ENCODE measurements at regions not wholly inside any gene's neighbourhood (a gene's known extent, or its start where the extent isn't known, plus 50 kb on each side); places are given as distances from the start of the nearest gene placed in this dataset.

DNA sequence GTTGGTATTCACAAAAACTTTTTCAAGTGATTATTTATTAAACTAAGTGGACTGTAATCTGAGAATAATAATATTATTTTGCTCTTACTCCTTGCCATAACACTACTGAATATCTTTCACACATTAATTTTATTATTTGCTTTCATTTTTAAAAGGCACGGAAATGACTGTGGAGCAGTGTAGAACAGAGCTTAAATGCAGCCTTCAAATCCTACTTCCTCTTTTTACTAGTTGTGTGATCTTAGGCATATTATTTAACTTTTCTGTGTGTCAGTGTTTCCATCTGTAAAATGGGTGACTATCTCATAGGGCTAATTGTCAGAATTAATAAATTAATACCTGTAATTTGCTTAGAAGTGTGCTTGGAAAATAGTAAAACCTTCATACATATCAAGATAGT is 55.5 kb upstream of the SLC8A1 start:
- no peak overlapping the region for H3K14ac ChIP-seq (ENCODE audit: low read length)
- no peak overlapping the region for H2AFZ ChIP-seq (ENCODE audit: insufficient read depth, low read length, poor library complexity)
- H3K23ac ChIP-seq (ENCODE audit: low read length): no peak overlapping the region
- no peak overlapping the region for H3K4me2 ChIP-seq (ENCODE audit: low read length)
- H4K8ac ChIP-seq (ENCODE audit: low read depth, low read length): no peak overlapping the region
- no peak overlapping the region for H3K9ac ChIP-seq (ENCODE audit: low read length)
- no peak overlapping the region for H2AK5ac ChIP-seq (ENCODE audit: low read length)
- H3K79me2 ChIP-seq (ENCODE audit: control insufficient read depth, insufficient read depth, low read length, poor library complexity): no peaks in the 10 kb centered on the region
- no peak overlapping the region for H3K4me3 ChIP-seq (ENCODE audit: low read depth, low read length)
- no peak overlapping the region for H3K4ac ChIP-seq (ENCODE audit: low read depth, low read length)
- H3K4me1 ChIP-seq (ENCODE audit: control insufficient read depth in 1 of 2, insufficient read depth in 2 of 2, low read length in 2 of 2): no peaks in the 10 kb centered on the region
- DNase-seq: no peak
- H3K27ac ChIP-seq (ENCODE audit: low read depth, low read length): no peak overlapping the region
- no peaks in the 10 kb centered on the region for H3K79me1 ChIP-seq (ENCODE audit: low read length)
- no peak overlapping the region for H4K12ac ChIP-seq (ENCODE audit: low read depth, low read length)
- WGBS (ENCODE audit: extremely low coverage, insufficient coverage, insufficient read length): no CpG with 5 or more reads among the region's 1 CpG
- no peak overlapping the region for H4K91ac ChIP-seq (ENCODE audit: low read depth, low read length)
- H2BK12ac ChIP-seq (ENCODE audit: low read length): no peak overlapping the region
- no peaks in the 10 kb centered on the region for H3K36me3 ChIP-seq (ENCODE audit: control insufficient read depth in 1 of 2, insufficient read depth in 2 of 2, low read length in 2 of 2)
- no peak overlapping the region for H3K18ac ChIP-seq (ENCODE audit: low read length)
- no peaks in the 10 kb centered on the region for H3K27me3 ChIP-seq (ENCODE audit: insufficient read depth, low read length)
- H2BK5ac ChIP-seq (ENCODE audit: low read depth, low read length, poor library complexity): no peak overlapping the region
- no peak overlapping the region for H2BK120ac ChIP-seq (ENCODE audit: insufficient read depth, low read length, poor library complexity)
- H3K9me3 ChIP-seq (ENCODE audit: insufficient read depth, low read depth, low read length): no peaks in the 10 kb centered on the region

DNA sequence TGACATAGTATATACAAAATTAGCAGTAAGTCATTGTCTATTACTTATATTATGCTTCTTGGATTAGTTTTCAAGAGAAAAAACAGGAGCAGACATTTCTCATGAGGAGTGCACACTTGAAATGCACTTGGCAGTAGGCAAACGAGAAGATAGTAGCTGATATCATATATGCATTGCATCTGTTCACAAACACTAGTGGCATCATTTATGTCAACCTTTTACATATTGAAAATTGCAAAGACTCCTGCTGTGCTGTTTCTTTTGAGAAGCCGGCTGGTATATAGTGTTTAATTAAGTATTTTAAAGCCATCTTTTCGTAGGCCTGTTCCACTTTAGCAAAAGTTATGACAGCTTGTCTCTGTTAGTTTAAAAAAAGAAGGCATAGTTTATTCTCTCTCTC is 58.4 kb upstream of the SLC8A1 start:
- Histone ChIP-seq H2BK120ac (ENCODE audit: insufficient read depth, low read length, poor library complexity) (no peak overlapping the region), H3K4me3 (ENCODE audit: low read depth, low read length) (no peak overlapping the region), H2AFZ (ENCODE audit: insufficient read depth, low read length, poor library complexity) (no peak overlapping the region), H3K23ac (ENCODE audit: low read length) (no peak overlapping the region), H2BK5ac (ENCODE audit: low read depth, low read length, poor library complexity) (no peak overlapping the region), H3K27me3 (ENCODE audit: insufficient read depth, low read length) (no peaks in the 10 kb centered on the region), H4K91ac (ENCODE audit: low read depth, low read length) (no peak overlapping the region), H3K4me1 (ENCODE audit: control insufficient read depth in 1 of 2, insufficient read depth in 2 of 2, low read length in 2 of 2) (no peaks in the 10 kb centered on the region), H4K12ac (ENCODE audit: low read depth, low read length) (no peak overlapping the region), H3K4ac (ENCODE audit: low read depth, low read length) (no peak overlapping the region), H3K27ac (ENCODE audit: low read depth, low read length) (no peak overlapping the region), H3K9me3 (ENCODE audit: insufficient read depth, low read depth, low read length) (no peaks in the 10 kb centered on the region), H3K4me2 (ENCODE audit: low read length) (no peak overlapping the region), H3K14ac (ENCODE audit: low read length) (no peak overlapping the region), H3K9ac (ENCODE audit: low read length) (no peak overlapping the region), H3K79me1 (ENCODE audit: low read length) (no peaks in the 10 kb centered on the region), H3K79me2 (ENCODE audit: control insufficient read depth, insufficient read depth, low read length, poor library complexity) (no peaks in the 10 kb centered on the region), H3K36me3 (ENCODE audit: control insufficient read depth in 1 of 2, insufficient read depth in 2 of 2, low read length in 2 of 2) (no peaks in the 10 kb centered on the region), H2AK5ac (ENCODE audit: low read length) (no peak overlapping the region), H2BK12ac (ENCODE audit: low read length) (no peak overlapping the region), H4K8ac (ENCODE audit: low read depth, low read length) (no peak overlapping the region), H3K18ac (ENCODE audit: low read length) (no peak overlapping the region)
- WGBS (ENCODE audit: extremely low coverage, insufficient coverage, insufficient read length): no CpG with 5 or more reads among the region's 3 CpGs
- DNase-seq: no peak

GRCh38 chr2:40511661-40512213 is 59.8 kb upstream of the SLC8A1 start:
- H3K14ac ChIP-seq (ENCODE audit: low read length): no peak overlapping the region
- no peak overlapping the region for H4K91ac ChIP-seq (ENCODE audit: low read depth, low read length)
- H3K9ac ChIP-seq (ENCODE audit: low read length): no peak overlapping the region
- no peaks in the 10 kb centered on the region for H3K4me1 ChIP-seq (ENCODE audit: control insufficient read depth in 1 of 2, insufficient read depth in 2 of 2, low read length in 2 of 2)
- H3K4ac ChIP-seq (ENCODE audit: low read depth, low read length): no peak overlapping the region
- no peak overlapping the region for H3K4me2 ChIP-seq (ENCODE audit: low read length)
- no peak overlapping the region for H3K27ac ChIP-seq (ENCODE audit: low read depth, low read length)
- no peak overlapping the region for H4K8ac ChIP-seq (ENCODE audit: low read depth, low read length)
- no peak overlapping the region for H2AFZ ChIP-seq (ENCODE audit: insufficient read depth, low read length, poor library complexity)
- no CpG with 5 or more reads among the region's 9 CpGs for WGBS (ENCODE audit: extremely low coverage, insufficient coverage, insufficient read length)
- H2BK5ac ChIP-seq (ENCODE audit: low read depth, low read length, poor library complexity): no peak overlapping the region
- no peak overlapping the region for H3K4me3 ChIP-seq (ENCODE audit: low read depth, low read length)
- H3K79me2 ChIP-seq (ENCODE audit: control insufficient read depth, insufficient read depth, low read length, poor library complexity): no peaks in the 10 kb centered on the region
- H3K79me1 ChIP-seq (ENCODE audit: low read length): no peaks in the 10 kb centered on the region
- H2AK5ac ChIP-seq (ENCODE audit: low read length): no peak overlapping the region
- DNase-seq: peak in 1 of 2 donors; percentile 37
- H3K27me3 ChIP-seq (ENCODE audit: insufficient read depth, low read length): no peaks in the 10 kb centered on the region
- no peak overlapping the region for H3K23ac ChIP-seq (ENCODE audit: low read length)
- H2BK120ac ChIP-seq (ENCODE audit: insufficient read depth, low read length, poor library complexity): no peak overlapping the region
- no peaks in the 10 kb centered on the region for H3K9me3 ChIP-seq (ENCODE audit: insufficient read depth, low read depth, low read length)
- no peaks in the 10 kb centered on the region for H3K36me3 ChIP-seq (ENCODE audit: control insufficient read depth in 1 of 2, insufficient read depth in 2 of 2, low read length in 2 of 2)
- H4K12ac ChIP-seq (ENCODE audit: low read depth, low read length): no peak overlapping the region
- H3K18ac ChIP-seq (ENCODE audit: low read length): no peak overlapping the region
- no peak overlapping the region for H2BK12ac ChIP-seq (ENCODE audit: low read length)

GRCh38 chr2:40512256-40512655 is 60.4 kb upstream of the SLC8A1 start:
- Histone ChIP-seq H3K23ac (ENCODE audit: low read length) (no peak overlapping the region), H4K12ac (ENCODE audit: low read depth, low read length) (no peak overlapping the region), H2AK5ac (ENCODE audit: low read length) (no peak overlapping the region), H3K18ac (ENCODE audit: low read length) (no peak overlapping the region), H3K4me1 (ENCODE audit: control insufficient read depth in 1 of 2, insufficient read depth in 2 of 2, low read length in 2 of 2) (no peaks in the 10 kb centered on the region), H2BK120ac (ENCODE audit: insufficient read depth, low read length, poor library complexity) (no peak overlapping the region), H3K79me2 (ENCODE audit: control insufficient read depth, insufficient read depth, low read length, poor library complexity) (no peaks in the 10 kb centered on the region), H3K4ac (ENCODE audit: low read depth, low read length) (no peak overlapping the region), H3K4me3 (ENCODE audit: low read depth, low read length) (no peak overlapping the region), H3K27me3 (ENCODE audit: insufficient read depth, low read length) (no peaks in the 10 kb centered on the region), H2AFZ (ENCODE audit: insufficient read depth, low read length, poor library complexity) (no peak overlapping the region), H2BK5ac (ENCODE audit: low read depth, low read length, poor library complexity) (no peak overlapping the region), H3K79me1 (ENCODE audit: low read length) (no peaks in the 10 kb centered on the region), H4K91ac (ENCODE audit: low read depth, low read length) (no peak overlapping the region), H2BK12ac (ENCODE audit: low read length) (no peak overlapping the region), H3K4me2 (ENCODE audit: low read length) (no peak overlapping the region), H3K9ac (ENCODE audit: low read length) (no peak overlapping the region), H3K9me3 (ENCODE audit: insufficient read depth, low read depth, low read length) (no peaks in the 10 kb centered on the region), H3K36me3 (ENCODE audit: control insufficient read depth in 1 of 2, insufficient read depth in 2 of 2, low read length in 2 of 2) (no peaks in the 10 kb centered on the region), H3K27ac (ENCODE audit: low read depth, low read length) (no peak overlapping the region), H4K8ac (ENCODE audit: low read depth, low read length) (no peak overlapping the region), H3K14ac (ENCODE audit: low read length) (no peak overlapping the region)
- no CpG with 5 or more reads among the region's 6 CpGs for WGBS (ENCODE audit: extremely low coverage, insufficient coverage, insufficient read length)
- DNase-seq: no peak

Measured in trophoblast cell (in vitro differentiated cells and primary cell).